CD8-positive, alpha-beta memory T cell (primary cell): ENCODE measurements at regions not wholly inside any gene's neighbourhood (a gene's known extent, or its start where the extent isn't known, plus 50 kb on each side); places are given as distances from the start of the nearest gene placed in this dataset.

Source experiments
- CTCF ChIA-PET: fragments of 350-600 bp; sonication (Branson Sonifier 250); formaldehyde crosslinking; loops from one replicate; lab custom pipeline; 2021; ENCODE audit warnings: antibody characterized with exemption; lab: Charles Lee
- POLR2A ChIA-PET: fragments of 350-600 bp; sonication (Branson Sonifier 250); formaldehyde crosslinking; loops from one replicate; lab custom pipeline; 2021; ENCODE audit warnings: antibody characterized with exemption; lab: Charles Lee
- DNase-seq, 5 donors: peaks; one replicate each; pipeline versions ENCODE4 v3.0.0 to v3.0.0-alpha.2; 2020 to 2022; ENCODE audit warnings: mixed read lengths in 1 of 5
- H3K27ac ChIP-seq: one replicate; pipeline ENCODE4 v1.7.0; 2013; ENCODE audit warnings: low read depth, mild to moderate bottlenecking, low read length, moderate library complexity
- H3K27me3 ChIP-seq: 2 replicates; pipeline ENCODE4 v1.7.0; 2013; ENCODE audit warnings: low read length, mild to moderate bottlenecking; ENCODE audit not compliant: insufficient read depth, poor library complexity, severe bottlenecking
- H3K36me3 ChIP-seq: 2 replicates; pipeline ENCODE4 v1.7.0; 2013; ENCODE audit warnings: mild to moderate bottlenecking, low read length, moderate library complexity; ENCODE audit not compliant: insufficient read depth
- H3K4me1 ChIP-seq: 2 replicates; pipeline ENCODE4 v1.7.0; 2013; ENCODE audit warnings: mild to moderate bottlenecking, low read length, moderate library complexity; ENCODE audit not compliant: insufficient read depth
- H3K4me3 ChIP-seq: 2 replicates; pipeline ENCODE4 v1.7.0; 2013; ENCODE audit warnings: mild to moderate bottlenecking, low read length
- H3K9me3 ChIP-seq: 2 replicates; pipeline ENCODE4 v1.7.0; 2013; ENCODE audit warnings: mild to moderate bottlenecking, low read length
- H3K27ac Mint-ChIP-seq, 8 donors: one replicate each; pipeline ENCODE4 v1.8.0; 2020 to 2021; ENCODE audit warnings: mixed read lengths in 8 of 8, mild to moderate bottlenecking in 6 of 8, inconsistent platforms in 3 of 8, moderate library complexity in 3 of 8
- H3K27me3 Mint-ChIP-seq, 2 donors: one replicate each; pipeline ENCODE4 v1.8.0; 2020 to 2021; ENCODE audit warnings: mixed read lengths in 2 of 2, mild to moderate bottlenecking in 1 of 2, moderate library complexity in 1 of 2
- H3K36me3 Mint-ChIP-seq, 3 donors: one replicate each; pipeline ENCODE4 v1.8.0; 2020 to 2021; ENCODE audit warnings: mixed read lengths in 3 of 3, inconsistent platforms in 1 of 3, mild to moderate bottlenecking in 1 of 3
- H3K4me1 Mint-ChIP-seq, 3 donors: one replicate each; pipeline ENCODE4 v1.8.0; 2020 to 2021; ENCODE audit warnings: mixed read lengths in 3 of 3, inconsistent platforms in 1 of 3, mild to moderate bottlenecking in 1 of 3
- H3K4me3 Mint-ChIP-seq, 7 donors: one replicate each; pipeline ENCODE4 v1.8.0; 2020 to 2021; ENCODE audit warnings: mixed read lengths in 7 of 7, mild to moderate bottlenecking in 6 of 7, moderate library complexity in 4 of 7, inconsistent platforms in 2 of 7
- H3K9me3 Mint-ChIP-seq, 5 donors: one replicate each; pipeline ENCODE4 v1.8.0; 2020 to 2022; ENCODE audit warnings: mixed read lengths in 5 of 5, mild to moderate bottlenecking in 3 of 5, moderate library complexity in 2 of 5, inconsistent platforms in 1 of 5

GRCh38 chr10:58017719-58018367, 249.9 kb downstream of the IPMK start:
- Histone ChIP-seq H3K4me3 (no peak overlapping the region), H3K36me3 (no peaks in the 10 kb centered on the region), H3K27me3 (no peaks in the 10 kb centered on the region), H3K4me1 (no peaks in the 10 kb centered on the region), H3K27ac (no peak overlapping the region), H3K9me3 (no peaks in the 10 kb centered on the region)
- H3K27ac Mint-ChIP-seq: no peak overlapping the region
- no peaks in the 10 kb centered on the region for H3K4me1 Mint-ChIP-seq
- no peak for DNase-seq
- H3K27me3 Mint-ChIP-seq: no peaks in the 10 kb centered on the region
- ChIA-PET POLR2A (no interaction called here), CTCF (no interaction called here)
- peaks cover 0 to under 1% (median 0%) of the 10 kb centered on the region in 3 donors for H3K36me3 Mint-ChIP-seq
- H3K9me3 Mint-ChIP-seq: peaks cover 1 to 6% (median 5%) of the 10 kb centered on the region in 5 donors
- no peak overlapping the region for H3K4me3 Mint-ChIP-seq

- no peak overlapping the region for H3K4me3 Mint-ChIP-seq
- no peaks in the 10 kb centered on the region for H3K4me1 ChIP-seq
- no peaks in the 10 kb centered on the region for H3K9me3 ChIP-seq
- H3K27ac Mint-ChIP-seq: no peak overlapping the region
- ChIA-PET CTCF (no interaction called here), POLR2A (no interaction called here)
- no peaks in the 10 kb centered on the region for H3K27me3 Mint-ChIP-seq
- H3K36me3 Mint-ChIP-seq: no peaks in the 10 kb centered on the region
- H3K4me1 Mint-ChIP-seq: no peaks in the 10 kb centered on the region
- H3K4me3 ChIP-seq: no peak overlapping the region
- peaks cover 0 to 6% (median 4%) of the 10 kb centered on the region in 5 donors for H3K9me3 Mint-ChIP-seq
- DNase-seq: no peak
- H3K27ac ChIP-seq: no peak overlapping the region
- H3K27me3 ChIP-seq: no peaks in the 10 kb centered on the region
- no peaks in the 10 kb centered on the region for H3K36me3 ChIP-seq
Observed at GRCh38 chr10:58016614-58017013, 251.1 kb downstream of the IPMK start.

- no peaks in the 10 kb centered on the region for H3K27me3 ChIP-seq
- no peaks in the 10 kb centered on the region for H3K27me3 Mint-ChIP-seq
- H3K27ac Mint-ChIP-seq: no peak overlapping the region
- H3K4me1 ChIP-seq: no peaks in the 10 kb centered on the region
- H3K4me1 Mint-ChIP-seq: no peaks in the 10 kb centered on the region
- H3K27ac ChIP-seq: no peak overlapping the region
- no peak for DNase-seq
- H3K4me3 ChIP-seq: no peak overlapping the region
- no peaks in the 10 kb centered on the region for H3K36me3 ChIP-seq
- no peaks in the 10 kb centered on the region for H3K9me3 ChIP-seq
- ChIA-PET CTCF (no interaction called here), POLR2A (no interaction called here)
- peaks cover 0 to 6% (median 0%) of the 10 kb centered on the region in 5 donors for H3K9me3 Mint-ChIP-seq
- H3K4me3 Mint-ChIP-seq: no peak overlapping the region
- no peaks in the 10 kb centered on the region for H3K36me3 Mint-ChIP-seq
Observed at GRCh38 chr10:58014436-58014835, 253.3 kb downstream of the IPMK start.

GRCh38 chr10:58013406-58013805, 254.3 kb downstream of the IPMK start:
- H3K36me3 ChIP-seq: no peaks in the 10 kb centered on the region
- H3K27me3 ChIP-seq: no peaks in the 10 kb centered on the region
- POLR2A ChIA-PET: no interaction called here
- Mint-ChIP-seq H3K9me3 (peaks cover 0 to 4% (median 0%) of the 10 kb centered on the region in 5 donors), H3K36me3 (no peaks in the 10 kb centered on the region), H3K4me3 (no peak overlapping the region), H3K27ac (no peak overlapping the region), H3K27me3 (no peaks in the 10 kb centered on the region), H3K4me1 (no peaks in the 10 kb centered on the region)
- CTCF ChIA-PET: no interaction called here
- no peak overlapping the region for H3K27ac ChIP-seq
- DNase-seq: no peak
- H3K4me1 ChIP-seq: no peaks in the 10 kb centered on the region
- H3K9me3 ChIP-seq: no peaks in the 10 kb centered on the region
- H3K4me3 ChIP-seq: no peak overlapping the region

- no peaks in the 10 kb centered on the region for H3K27me3 ChIP-seq
- H3K36me3 ChIP-seq: no peaks in the 10 kb centered on the region
- H3K27ac ChIP-seq: no peak overlapping the region
- ChIA-PET POLR2A (no interaction called here), CTCF (no interaction called here)
- no peaks in the 10 kb centered on the region for H3K36me3 Mint-ChIP-seq
- no peak overlapping the region for H3K27ac Mint-ChIP-seq
- no peak for DNase-seq
- H3K4me3 Mint-ChIP-seq: no peak overlapping the region
- no peaks in the 10 kb centered on the region for H3K4me1 Mint-ChIP-seq
- no peaks in the 10 kb centered on the region for H3K9me3 ChIP-seq
- H3K27me3 Mint-ChIP-seq: no peaks in the 10 kb centered on the region
- H3K9me3 Mint-ChIP-seq: peaks cover 0 to 2% (median 0%) of the 10 kb centered on the region in 5 donors
- no peaks in the 10 kb centered on the region for H3K4me1 ChIP-seq
- H3K4me3 ChIP-seq: no peak overlapping the region
Observed at GRCh38 chr10:58010073-58010702, 257.5 kb downstream of the IPMK start.

GRCh38 chr10:58003945-58004344, 263.7 kb downstream of the IPMK start:
- POLR2A ChIA-PET: no interaction called here
- no peaks in the 10 kb centered on the region for H3K4me1 Mint-ChIP-seq
- no peak overlapping the region for H3K4me3 Mint-ChIP-seq
- no peaks in the 10 kb centered on the region for H3K9me3 ChIP-seq
- H3K27ac ChIP-seq: no peak overlapping the region
- CTCF ChIA-PET: no interaction called here
- H3K27me3 ChIP-seq: no peaks in the 10 kb centered on the region
- H3K4me3 ChIP-seq: no peak overlapping the region
- H3K27me3 Mint-ChIP-seq: peaks cover 0 to 2% of the 10 kb centered on the region in 2 donors
- no peak for DNase-seq
- no peak overlapping the region for H3K27ac Mint-ChIP-seq
- peaks cover 0 to 5% (median 0%) of the 10 kb centered on the region in 5 donors for H3K9me3 Mint-ChIP-seq
- H3K36me3 Mint-ChIP-seq: no peaks in the 10 kb centered on the region
- no peaks in the 10 kb centered on the region for H3K36me3 ChIP-seq
- no peaks in the 10 kb centered on the region for H3K4me1 ChIP-seq

- no peaks in the 10 kb centered on the region for H3K9me3 ChIP-seq
- no peak overlapping the region for H3K4me3 Mint-ChIP-seq
- H3K27me3 Mint-ChIP-seq: peaks cover 0 to 2% of the 10 kb centered on the region in 2 donors
- no peaks in the 10 kb centered on the region for H3K36me3 Mint-ChIP-seq
- no peaks in the 10 kb centered on the region for H3K27me3 ChIP-seq
- no peaks in the 10 kb centered on the region for H3K4me1 Mint-ChIP-seq
- H3K4me1 ChIP-seq: no peaks in the 10 kb centered on the region
- ChIA-PET POLR2A (no interaction called here), CTCF (no interaction called here)
- DNase-seq: no peak
- H3K9me3 Mint-ChIP-seq: peaks cover 0 to 5% (median 0%) of the 10 kb centered on the region in 5 donors
- H3K4me3 ChIP-seq: no peak overlapping the region
- H3K27ac ChIP-seq: no peak overlapping the region
- no peak overlapping the region for H3K27ac Mint-ChIP-seq
- H3K36me3 ChIP-seq: no peaks in the 10 kb centered on the region
Observed at GRCh38 chr10:58001159-58001558, 266.5 kb downstream of the IPMK start.

- H3K27ac Mint-ChIP-seq: no peak overlapping the region
Observed at GRCh38 chr10:57996536-57996935, 271.2 kb downstream of the IPMK start.

More at GRCh38 chr10:57996536-57996935, 271.2 kb downstream of the IPMK start:
- peaks cover 0 to 2% (median 0%) of the 10 kb centered on the region in 5 donors for H3K9me3 Mint-ChIP-seq
- no peak overlapping the region for H3K4me3 Mint-ChIP-seq
- no peaks in the 10 kb centered on the region for H3K4me1 Mint-ChIP-seq
- Histone ChIP-seq H3K36me3 (no peaks in the 10 kb centered on the region), H3K27me3 (no peaks in the 10 kb centered on the region), H3K4me1 (no peaks in the 10 kb centered on the region), H3K27ac (no peak overlapping the region), H3K9me3 (no peaks in the 10 kb centered on the region), H3K4me3 (no peak overlapping the region)
- H3K36me3 Mint-ChIP-seq: no peaks in the 10 kb centered on the region
- ChIA-PET POLR2A (no interaction called here), CTCF (no interaction called here)
- H3K27me3 Mint-ChIP-seq: no peaks in the 10 kb centered on the region
- DNase-seq: no peak
